GM19023 (cell line): ENCODE measurements at regions not wholly inside any gene's neighbourhood (a gene's known extent, or its start where the extent isn't known, plus 50 kb on each side); places are given as distances from the start of the nearest gene placed in this dataset.

Source experiments
- ATAC-seq: cut with Tn5 transposase; IDR thresholded peaks from one replicate; pipeline ENCODE4 v1.9.1; 2021; ENCODE audit warnings: mild to moderate bottlenecking, moderate library complexity; ENCODE audit not compliant: unreplicated experiment

DNA sequence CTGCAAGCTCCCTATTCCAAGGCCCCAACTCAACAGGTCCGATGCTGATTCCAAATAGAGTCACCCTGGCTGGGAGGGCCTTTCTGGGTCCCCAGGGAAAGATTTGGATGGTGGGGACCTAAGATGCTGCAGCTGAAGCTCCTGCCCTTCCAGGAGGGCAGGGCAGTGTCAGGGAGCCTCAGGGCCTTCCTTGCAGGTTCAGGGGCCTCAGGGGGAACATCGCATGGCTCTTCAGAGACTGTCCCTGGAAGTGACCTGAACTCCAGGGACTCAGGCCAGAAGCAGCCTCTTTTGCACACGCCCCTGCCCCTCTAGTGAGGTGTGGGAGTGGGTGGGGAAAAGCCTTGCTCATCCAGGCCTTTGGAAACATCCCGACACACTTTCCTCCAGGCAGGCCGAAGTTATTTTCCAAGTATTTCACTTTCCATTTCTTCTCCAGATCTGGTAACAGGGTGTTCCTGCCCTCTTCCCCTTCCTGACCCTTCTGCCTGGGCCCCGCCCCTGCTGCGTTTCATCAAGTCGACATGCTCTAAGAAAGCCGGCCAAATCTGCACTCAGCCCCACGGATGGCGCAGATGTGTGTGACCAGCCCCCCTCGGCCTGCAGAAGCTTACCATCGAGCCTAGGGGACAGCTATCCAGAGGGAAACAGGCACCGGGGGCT, 159.5 kb downstream of the FGF18 start:
- ATAC-seq, result no peak

DNA sequence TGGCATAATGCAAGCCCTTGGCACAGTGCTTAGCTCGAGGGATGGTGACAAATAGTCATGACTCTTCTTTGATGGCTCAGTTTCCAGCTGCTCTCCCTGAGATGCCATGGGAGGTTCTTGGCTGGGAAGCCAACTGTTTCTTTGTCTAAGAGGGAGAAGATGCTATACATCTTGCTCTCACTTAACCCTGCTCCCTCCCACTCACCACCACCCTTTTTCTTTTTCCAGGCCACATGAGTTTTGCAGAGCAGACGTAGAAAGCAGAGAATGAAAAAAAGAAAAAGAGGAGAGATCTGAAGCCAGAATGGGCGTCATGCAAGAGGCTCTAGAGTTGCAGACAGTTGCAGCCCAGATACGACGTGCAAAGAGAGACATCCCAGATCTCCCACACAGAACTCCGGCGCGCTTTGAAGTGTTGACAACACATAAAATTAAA, 160.5 kb downstream of the FGF18 start:
- no peak for ATAC-seq

DNA sequence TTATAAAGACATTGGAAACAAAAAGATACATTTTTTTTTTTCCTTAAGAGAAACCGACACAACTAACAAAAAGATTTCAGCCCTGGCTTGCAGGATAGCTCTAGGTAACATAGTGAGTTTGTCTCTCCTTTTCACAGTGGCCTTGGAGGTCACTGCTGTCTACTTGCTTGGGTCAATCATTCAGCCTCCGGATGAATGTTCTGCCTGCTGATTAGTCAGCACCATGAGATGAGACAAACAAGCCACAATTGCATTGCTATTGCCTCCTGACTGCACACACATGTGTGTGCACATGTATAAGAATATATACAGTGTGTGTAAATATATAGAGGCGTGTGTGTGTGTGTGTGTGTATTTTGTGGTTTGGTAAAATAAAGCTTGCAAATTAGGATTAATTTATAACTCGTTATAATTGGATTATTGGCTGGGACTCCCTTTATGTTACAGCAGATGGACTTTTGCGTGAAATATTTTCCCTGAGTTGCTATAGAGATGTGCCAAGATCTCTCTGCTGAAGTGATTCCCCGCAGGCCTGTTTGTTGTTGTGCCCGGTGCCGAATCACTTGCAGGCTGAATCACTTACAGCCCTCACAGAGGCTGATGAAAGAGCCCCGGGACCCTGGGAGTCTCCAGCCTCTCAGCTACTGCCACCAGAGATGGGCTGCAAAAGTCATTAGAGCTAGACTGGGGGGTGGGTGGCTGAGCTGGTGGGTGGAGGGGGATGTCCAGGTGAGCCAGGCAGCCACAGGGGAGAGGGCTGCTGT, 161.2 kb downstream of the FGF18 start:
- ATAC-seq, result no peak

DNA sequence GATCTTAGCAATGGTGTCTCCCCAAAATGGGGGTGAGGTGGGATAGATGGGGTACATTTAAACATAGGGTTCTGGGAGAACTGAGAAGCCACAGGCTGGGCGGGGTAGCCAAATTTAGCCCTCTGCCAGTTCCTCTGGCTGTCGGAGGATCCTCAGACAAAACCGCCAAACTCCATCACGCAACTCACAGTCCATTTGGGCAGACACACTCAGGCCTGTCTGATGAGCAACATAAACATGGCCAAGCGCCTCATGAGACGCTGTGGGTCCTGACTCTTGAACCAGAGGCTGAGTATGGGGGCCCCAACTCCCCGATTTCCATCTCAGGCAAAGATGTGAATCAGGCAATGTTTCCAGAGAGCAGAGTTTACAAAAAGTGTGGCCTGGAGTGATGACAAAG, 162.3 kb downstream of the FGF18 start:
- no peak for ATAC-seq

DNA sequence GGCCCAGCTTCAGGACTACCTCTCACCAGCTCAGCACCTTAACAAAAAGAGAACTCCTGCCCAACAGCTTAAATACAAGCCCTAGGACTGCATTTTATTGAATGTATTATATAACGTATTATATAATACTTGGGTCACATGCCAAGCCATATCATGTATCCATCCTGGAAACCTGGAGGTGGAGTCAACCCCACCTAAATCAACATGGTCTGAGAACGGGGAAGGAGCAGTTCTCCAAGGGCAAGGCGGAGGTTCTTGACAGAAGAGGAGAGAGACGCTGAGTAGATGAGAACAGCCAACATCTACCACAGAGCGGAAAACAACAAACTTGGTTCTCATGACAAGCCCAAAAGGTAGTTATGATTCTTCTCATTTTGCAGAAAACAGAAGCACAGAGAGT, 163.4 kb downstream of the FGF18 start:
- no peak for ATAC-seq

DNA sequence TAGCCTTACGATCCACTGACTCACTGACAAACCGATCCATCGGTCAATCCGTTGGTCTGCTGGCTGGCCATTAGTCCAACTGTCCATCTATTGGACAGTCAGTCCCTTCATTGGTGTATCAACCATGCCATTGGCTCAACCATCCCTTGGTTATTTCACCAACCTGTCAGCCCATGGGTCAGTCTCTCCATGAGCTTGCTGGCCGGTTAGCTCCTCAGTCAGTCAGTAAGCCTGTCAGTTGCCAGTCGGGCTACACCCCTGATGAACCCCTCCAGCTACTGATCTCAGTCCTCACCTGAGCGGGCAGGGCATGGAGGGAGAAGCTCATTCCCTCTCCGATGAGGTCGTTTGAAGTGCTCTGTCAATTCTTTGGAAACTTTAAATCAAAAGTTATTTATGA, 166.5 kb downstream of the FGF18 start:
- ATAC-seq, result no peak

DNA sequence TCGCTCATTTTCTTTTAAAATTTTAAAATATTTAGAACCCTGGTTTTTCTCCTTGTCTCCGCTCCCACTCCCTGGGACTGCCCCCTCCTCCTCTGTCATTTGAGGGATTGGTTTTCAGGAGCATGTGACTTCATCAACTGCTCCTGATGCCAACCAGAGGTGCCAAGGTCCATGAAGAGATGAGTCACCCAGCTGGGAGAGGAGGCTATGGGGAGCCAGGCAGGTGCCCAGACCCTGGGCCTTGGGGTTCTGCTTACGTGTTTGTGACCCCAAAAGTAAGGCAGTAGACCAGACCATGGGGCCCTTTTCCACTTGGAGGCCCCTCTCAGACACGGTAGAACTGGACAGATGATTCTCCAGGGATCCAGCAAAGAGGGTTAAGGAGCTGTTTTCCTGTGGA, 167.0 kb downstream of the FGF18 start:
- ATAC-seq, result no peak

DNA sequence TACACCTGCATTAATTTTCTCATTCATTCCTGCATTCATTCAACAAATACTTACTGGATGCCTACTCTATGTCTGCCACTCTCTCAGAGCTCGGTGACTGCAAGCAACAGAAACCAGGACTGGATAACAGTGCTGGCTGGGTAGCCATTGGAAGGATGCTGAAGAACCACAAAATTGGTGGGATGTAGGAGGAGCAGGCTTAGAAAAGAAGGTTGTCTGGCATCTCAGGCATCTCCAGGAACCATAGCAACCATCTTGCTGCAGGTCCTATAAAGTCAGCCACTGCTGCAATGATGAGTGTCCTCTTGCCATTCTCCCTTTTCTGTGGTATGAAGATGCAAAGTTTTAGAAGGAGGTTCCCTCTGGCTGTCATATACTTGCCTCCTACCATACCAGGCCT, 168.6 kb downstream of the FGF18 start:
- no peak for ATAC-seq

DNA sequence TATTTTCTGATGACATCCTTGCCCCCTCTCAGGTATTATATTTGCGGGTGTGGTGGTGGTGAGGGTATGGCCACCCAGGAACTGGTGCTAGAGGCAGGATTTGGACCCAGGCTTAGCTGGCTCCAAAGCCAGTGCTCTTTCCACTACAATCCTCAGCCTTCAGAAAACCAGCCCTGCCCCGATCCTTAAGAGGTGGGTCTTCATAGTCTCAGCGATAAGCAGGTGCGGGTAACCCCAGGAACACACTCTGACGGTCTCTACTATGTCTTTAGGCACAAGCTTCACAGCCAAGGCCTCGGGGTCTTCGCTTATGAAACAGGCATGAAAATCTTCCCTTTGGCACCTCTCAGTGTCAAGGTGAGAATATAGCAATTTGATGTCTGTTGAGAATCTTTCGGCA, 169.3 kb downstream of the FGF18 start:
- no peak for ATAC-seq

DNA sequence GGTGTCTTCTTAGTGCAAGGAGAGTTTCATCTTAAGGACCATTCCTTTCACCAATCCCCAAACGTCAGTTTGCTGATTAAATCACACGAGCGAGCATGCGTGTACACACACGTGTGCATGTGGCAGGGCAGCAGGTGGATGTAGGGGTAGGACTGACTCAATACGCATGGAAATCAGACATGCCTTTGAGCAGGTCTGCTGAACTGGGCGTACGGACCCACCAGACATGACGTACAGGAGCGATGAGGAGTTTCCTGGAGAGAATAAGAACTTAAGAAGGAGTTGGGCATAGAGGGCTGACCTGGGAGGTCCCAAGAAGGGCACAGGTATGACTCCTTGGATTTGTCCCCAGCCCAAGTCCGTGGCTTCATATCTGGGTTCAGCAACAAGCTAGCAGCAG, 170.0 kb downstream of the FGF18 start:
- no peak for ATAC-seq

DNA sequence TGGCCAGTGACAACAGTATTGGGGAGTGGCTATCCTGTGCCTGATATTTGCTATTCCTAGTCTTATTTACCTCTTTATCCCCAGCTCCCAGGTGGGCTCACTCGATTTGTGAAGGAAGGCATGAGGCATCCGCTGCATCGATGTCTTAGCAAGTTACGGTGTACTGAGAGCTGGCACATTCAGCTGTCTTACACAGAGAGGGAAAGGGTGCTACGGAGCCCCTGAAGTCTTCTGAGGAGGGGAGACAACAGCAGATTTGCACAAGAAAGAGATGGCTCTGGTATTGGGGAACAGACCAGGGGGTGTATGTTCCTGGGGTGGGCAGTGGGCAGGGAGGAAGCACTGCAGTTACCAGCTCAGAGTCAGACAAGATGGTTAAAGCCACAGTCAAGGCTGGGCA, 172.6 kb downstream of the FGF18 start:
- ATAC-seq, result no peak

DNA sequence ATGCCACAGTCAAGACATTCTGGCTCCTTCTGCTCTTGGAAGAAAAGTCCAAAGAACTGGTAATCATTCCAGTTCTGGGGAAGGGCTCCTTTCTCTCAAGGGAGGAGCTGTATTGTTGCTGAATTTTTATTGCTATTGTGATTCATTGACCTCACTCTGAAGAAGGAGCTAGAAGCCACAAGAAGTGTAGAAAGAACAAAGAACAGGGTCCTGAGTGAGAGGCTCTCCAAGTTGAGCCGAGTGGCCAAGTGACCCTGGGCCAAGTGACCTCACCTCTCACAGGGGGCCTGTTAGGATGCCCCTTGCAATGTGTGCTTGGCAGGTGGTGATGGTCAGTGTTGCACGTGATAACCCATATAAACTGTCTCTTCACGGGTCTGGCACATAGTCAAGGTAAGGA, 173.3 kb downstream of the FGF18 start:
- no peak for ATAC-seq

DNA sequence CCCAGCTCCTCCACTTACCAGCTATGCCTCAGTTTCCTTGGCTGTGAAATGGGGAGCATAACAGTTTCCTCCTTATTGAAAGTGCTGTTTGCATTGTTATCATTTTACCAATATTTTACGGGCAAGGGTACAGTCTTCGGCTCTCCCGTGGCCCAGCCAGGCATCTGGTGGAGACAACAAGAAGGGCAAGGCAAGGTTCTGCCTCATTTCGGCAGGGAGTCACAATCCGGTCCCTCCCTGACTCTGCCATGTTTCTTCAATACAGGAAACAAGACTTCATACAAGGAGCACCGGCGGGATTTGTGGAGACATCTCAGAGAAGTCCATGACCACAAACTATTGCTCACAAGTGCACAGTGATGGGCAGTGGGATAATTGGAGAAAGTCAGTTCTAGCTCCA, 174.0 kb downstream of the FGF18 start:
- no peak for ATAC-seq

DNA sequence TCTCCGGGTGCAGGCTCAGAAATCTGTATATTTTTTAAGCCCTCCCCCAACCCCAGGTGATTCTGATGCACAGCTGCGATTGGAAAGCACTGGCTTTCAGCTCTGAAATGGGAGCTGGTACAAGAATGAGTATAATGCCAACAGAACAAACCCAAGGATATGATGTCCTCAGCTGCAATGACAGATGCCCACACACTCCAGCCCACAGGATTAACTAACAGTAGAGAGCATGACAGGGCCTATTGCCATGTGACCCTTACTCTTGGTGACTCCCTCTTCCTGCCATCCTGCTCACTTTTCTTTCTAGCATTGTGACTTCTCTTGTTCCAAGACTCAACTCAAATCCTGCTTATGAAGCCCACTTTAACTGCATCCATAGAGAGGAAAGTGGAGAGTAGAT, 174.5 kb downstream of the FGF18 start:
- ATAC-seq, result no peak

DNA sequence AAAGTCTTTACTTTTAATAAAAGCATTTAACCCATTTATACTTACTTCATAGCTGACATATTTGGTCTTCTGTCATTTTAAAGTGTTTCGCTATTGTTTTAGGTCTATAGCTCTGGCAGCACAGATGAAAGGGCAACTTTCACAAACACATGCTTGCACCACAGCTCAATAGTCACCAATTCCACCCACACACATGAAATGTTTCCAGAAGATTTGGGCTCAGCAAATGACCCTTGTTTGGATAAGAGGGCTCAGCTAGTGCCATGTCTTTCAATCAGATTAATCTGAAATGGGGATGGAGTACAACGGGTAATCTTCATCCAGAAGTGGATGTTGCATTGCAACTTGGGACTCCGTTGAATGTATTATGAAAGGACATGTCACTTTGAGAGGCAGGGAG, 176.0 kb downstream of the FGF18 start:
- ATAC-seq, result no peak

DNA sequence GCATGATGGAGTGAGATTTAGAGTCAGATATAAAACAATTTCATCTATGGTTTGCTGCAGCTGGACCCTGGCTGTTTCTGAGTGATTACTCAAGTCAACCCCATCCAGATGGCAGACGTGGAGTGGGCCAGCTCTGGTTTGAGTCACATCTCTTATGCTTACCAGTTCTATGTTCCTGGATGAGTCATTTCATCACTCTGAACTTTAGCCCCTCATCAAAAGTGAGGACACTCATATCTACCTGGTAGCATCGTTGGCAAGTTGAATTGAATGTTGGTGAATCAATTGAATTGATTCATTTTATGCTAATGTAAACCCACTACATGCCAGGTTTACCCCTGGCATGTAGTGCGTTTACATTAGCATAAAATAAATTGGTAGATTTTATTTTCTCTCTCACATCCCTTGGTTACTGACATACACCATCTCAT, 176.4 kb downstream of the FGF18 start:
- peak; percentile 89 for ATAC-seq

DNA sequence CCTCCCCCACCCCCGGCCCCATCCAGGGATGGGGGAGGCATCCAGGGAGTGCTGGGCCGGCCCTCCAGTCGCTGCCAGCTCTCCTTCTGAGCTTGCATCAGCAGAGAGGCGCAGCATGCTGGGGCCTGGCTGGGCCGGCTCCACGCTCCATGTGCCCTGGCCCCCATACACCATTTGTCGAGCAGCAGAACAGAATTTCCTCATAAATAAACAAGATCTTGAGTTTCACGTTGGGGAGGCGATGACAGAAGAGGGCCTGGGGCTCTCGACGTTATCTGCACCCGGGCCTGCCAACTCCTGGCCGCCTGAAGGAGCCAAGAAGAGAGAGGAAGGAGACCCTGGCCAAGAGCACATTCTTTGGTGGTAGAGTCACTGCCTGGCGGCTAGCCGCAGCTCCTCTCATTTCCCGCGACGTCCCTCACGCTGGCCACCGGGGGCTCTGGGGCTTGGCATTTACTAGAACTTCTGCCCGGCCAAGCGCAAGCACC, 177.0 kb downstream of the FGF18 start:
- no peak for ATAC-seq

DNA sequence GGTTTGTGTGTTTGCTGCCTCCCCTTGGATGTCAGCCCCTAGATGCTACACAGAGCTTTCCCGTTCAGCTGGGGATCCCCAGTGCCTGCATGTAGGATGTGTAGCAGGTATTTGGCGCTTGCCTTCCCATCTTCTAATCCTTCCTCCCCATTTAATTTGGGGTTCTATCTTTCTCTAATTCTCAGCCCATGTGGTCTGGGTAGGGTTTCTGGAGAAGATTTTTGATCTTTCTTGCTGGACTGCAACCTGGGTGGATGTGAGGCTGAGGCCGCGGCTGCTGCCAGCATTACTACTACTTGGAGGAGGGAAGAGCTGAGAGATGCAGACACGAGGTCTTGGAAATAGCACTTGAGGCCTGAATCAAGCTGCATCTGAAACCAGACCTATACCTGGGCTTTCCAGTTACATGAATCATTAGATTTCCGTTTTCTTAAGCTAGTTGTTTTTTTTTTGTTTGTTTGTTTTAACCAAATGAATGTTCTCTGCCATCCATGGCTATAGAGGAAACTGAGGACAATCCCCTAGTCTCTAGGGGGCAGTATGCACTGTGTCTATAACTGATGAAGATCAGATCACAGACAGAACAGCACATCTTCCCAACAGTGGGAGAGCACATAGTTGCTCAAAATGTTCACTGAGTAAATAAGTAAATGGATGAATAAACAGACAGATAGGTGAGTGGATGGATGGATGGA, 178.6 kb downstream of the FGF18 start:
- ATAC-seq, result no peak

DNA sequence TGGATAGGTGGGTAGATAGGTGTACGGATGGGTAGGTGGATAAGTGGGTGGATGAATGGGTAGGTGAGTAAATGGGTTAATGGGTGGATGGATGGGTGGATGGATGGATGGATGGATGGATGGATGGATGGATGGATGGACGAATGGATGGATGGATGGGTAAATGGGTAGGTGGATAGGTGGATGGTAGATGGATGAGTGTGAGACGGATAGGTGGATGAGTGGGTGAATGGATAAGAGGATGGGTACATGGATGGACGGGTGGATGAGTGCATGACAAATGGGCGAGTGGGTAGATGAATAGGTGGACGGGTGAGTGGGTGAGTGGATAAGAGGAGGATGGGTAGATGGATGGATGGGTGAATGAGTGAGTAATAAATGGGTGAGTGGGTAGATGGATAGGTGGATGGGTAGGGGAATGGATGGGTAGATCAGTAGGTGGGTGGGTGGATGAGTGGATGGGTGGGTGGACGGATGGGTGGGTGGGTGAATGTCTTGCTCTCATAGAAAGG, 179.2 kb downstream of the FGF18 start:
- ATAC-seq, result no peak

DNA sequence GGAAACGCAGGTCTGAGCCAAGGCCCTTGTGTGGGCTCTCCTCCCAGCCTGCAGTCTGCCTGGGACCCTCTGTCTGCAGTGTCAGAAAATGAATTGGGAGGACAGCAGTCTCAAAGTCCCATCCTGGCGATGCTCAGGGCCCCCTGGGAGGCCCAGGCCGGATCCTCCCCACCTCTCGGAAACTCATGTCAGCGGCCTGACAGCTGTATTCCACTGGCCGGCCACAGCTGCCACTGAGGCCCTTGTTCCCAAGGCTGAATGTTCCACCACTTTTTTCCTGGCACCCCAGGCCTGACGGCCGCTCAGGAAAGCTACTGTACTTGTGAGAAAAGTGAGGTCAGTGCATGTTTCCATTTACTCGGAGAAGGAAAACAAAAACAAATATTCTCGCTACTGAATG, 180.0 kb downstream of the FGF18 start:
- ATAC-seq, result no peak

DNA sequence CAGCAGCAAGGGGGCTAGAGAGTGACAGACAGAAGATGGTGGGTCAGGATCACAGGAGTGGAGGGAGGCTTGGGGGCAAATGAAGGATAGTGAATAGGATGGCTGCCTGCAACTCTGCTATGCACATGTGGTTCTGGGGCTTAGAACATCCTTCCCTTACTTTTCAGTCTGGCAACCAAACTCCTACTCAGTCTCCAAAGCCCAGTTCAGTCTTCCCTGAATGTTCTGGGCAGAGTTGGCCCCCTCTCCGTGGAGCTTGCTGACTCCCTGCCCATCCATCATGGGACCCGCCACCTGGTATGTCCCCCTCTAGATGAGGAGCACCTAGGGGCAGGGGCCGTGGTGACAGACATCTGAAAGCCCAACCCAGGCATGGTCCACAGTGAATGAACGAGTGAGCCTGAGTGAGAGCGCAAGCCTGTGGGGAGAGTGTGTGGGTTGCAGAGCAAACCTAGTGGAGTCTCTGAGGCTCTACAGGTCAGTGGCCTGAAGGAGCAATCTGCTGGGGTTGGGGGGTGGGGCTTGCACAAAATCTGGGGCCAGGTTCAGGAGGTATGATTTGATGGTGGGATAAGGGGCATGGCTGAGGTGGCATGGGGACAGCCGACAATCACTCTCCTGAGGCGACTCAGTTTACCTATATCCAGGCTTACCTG, 180.6 kb downstream of the FGF18 start:
- ATAC-seq, result no peak
